PC-3 (cell line): ENCODE measurements at regions not wholly inside any gene's neighbourhood (a gene's known extent, or its start where the extent isn't known, plus 50 kb on each side); places are given as distances from the start of the nearest gene placed in this dataset.

ENCODE experiments used
- CTCF ChIP-seq: fragments of 300-600 bp; sonication (generic); conservative IDR thresholded peaks from 2 replicates; pipeline ENCODE4 v1.5.1; 2017; ENCODE audit warnings: antibody characterized with exemption, low read depth, mild to moderate bottlenecking, low read length
- EZH2 ChIP-seq: fragments of 300-600 bp; sonication (generic); IDR thresholded peaks from one replicate; pipeline ENCODE4 v1.6.1; 2017; ENCODE audit warnings: antibody characterized with exemption, mild to moderate bottlenecking, low read length; ENCODE audit not compliant: unreplicated experiment
- EZH2phosphoT487 ChIP-seq: fragments of 300-600 bp; sonication (generic); IDR thresholded peaks from 2 replicates; pipeline ENCODE4 v1.6.1; 2018; ENCODE audit warnings: mild to moderate bottlenecking, antibody characterized with exemption, low read length, borderline replicate concordance

DNA sequence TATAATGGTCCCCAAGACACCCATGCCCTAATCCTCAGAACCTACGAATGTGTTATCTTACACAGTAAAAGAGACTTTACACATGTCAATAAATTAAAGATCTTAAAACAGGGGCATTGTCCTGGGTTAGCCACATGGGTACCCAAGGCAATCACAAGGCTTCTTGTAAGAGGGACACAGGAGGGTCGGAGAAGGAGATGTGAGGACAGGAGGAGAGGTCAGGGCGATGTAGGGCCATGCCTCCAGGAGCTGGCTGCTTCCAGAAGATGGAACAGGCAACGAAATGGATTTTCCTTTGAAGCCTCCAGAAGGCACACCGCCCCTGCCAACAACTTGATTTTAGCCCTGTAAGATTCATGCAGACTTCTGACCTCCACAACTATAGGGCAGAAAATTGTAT lies 262.7 kb downstream of the MEX3B start:
- TF ChIP-seq CTCF: no peak
- TF ChIP-seq EZH2: no peak
- TF ChIP-seq EZH2phosphoT487: no peak
